ENCODE measurements at regions not wholly inside any gene's neighbourhood (a gene's known extent, or its start where the extent isn't known, plus 50 kb on each side); places are given as distances from the start of the nearest gene placed in this dataset.
A peak's percentile ranks its signal among the peaks of the same experiment; 100 is the strongest.

DNA sequence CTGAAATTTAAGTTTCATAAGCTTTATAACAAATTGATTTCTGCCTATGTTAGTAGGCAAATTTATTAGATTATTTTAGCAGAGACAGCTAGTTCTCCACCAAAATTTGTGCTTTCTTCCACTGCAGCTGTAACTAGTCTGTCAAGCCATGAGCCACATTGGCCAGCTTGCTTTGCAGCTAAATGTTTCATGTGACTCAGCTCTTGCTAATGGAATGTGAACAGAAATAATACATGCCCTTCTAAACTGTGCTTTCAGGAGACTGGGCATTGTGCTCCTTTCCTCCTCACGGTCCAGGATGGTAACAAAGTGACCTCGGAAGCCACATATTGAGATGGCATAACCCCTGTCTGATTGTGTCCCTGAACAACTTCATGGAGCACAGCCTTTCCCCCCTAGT, 51.3 kb upstream of the KPNA4 start:
- Histone ChIP-seq H3K18ac (ENCODE audit: extremely low read depth, low read length) (no peak overlapping the region), H3K23ac (ENCODE audit: insufficient read length) (no peak overlapping the region), H2AK5ac (ENCODE audit: low read depth, low read length) (no peak overlapping the region), H2BK5ac (ENCODE audit: low read depth, low read length) (no peak overlapping the region), H2BK12ac (ENCODE audit: low read depth, low read length) (no peak overlapping the region), H3K27ac (ENCODE audit: low read depth, low read length) (no peak overlapping the region), H3K9me3 (ENCODE audit: insufficient read depth in 2 of 2, low read depth in 1 of 2, low read length in 1 of 2) (no peaks in the 10 kb centered on the region), H3K14ac (ENCODE audit: insufficient read length) (no peak overlapping the region), H3K4me1 (replicated peaks in 1 of 4; ENCODE audit: control insufficient read depth in 3 of 4, insufficient read depth in 4 of 4, low read length in 3 of 4) (no peaks in the 10 kb centered on the region), H2BK120ac (replicated peaks; ENCODE audit: low read depth, low read length) (no peak overlapping the region), H2BK15ac (ENCODE audit: low read length) (no peak overlapping the region), H3K79me1 (ENCODE audit: low read depth, low read length) (no peaks in the 10 kb centered on the region), H3K4me2 (ENCODE audit: insufficient read depth in 1 of 2, low read depth in 2 of 2, low read length in 2 of 2) (no peak overlapping the region), H3K4ac (replicated peaks; ENCODE audit: insufficient read length, low read depth, low read length) (no peak overlapping the region), H4K91ac (replicated peaks; ENCODE audit: insufficient read length, low read length) (no peak overlapping the region), H2BK20ac (ENCODE audit: low read length) (no peak overlapping the region), H3K4me3 (ENCODE audit: extremely low read depth in 1 of 4, insufficient read depth in 2 of 4, low read depth in 3 of 4, low read length in 4 of 4) (no peak overlapping the region), H4K20me1 (replicated peaks in 1 of 2; ENCODE audit: control insufficient read depth in 1 of 2, insufficient read depth in 2 of 2, low read length in 2 of 2) (no peaks in the 10 kb centered on the region), H3K27me3 (replicated peaks in 1 of 4; ENCODE audit: control insufficient read depth in 3 of 4, extremely low read depth in 1 of 4, insufficient read depth in 3 of 4, low read length in 3 of 4) (no peaks in the 10 kb centered on the region), H2AFZ (ENCODE audit: low read length) (0 out of 2 replicates have a peak overlapping the region, but pooled peaks have one; percentile 6), H4K5ac (ENCODE audit: insufficient read length, low read depth, low read length) (no peak overlapping the region), H3K9ac (replicated peaks in 1 of 4; ENCODE audit: extremely low read depth in 1 of 4, low read depth in 3 of 4, low read length in 3 of 4) (no peak overlapping the region), H3K56ac (replicated peaks; ENCODE audit: insufficient read length, low read depth, low read length) (no peak overlapping the region), H3K79me2 (ENCODE audit: control insufficient read depth in 1 of 2, insufficient read depth in 2 of 2, low read length in 2 of 2) (no peaks in the 10 kb centered on the region), H4K8ac (ENCODE audit: extremely low read depth, insufficient read depth, low read length) (no peak overlapping the region), H3K23me2 (ENCODE audit: low read depth, low read length) (no peaks in the 10 kb centered on the region), H3K36me3 (ENCODE audit: control insufficient read depth in 2 of 4, insufficient read depth in 4 of 4, low read length in 3 of 4) (no peaks in the 10 kb centered on the region)
- no peak for DNase-seq (ENCODE audit: low read depth in 1 of 2, low spot score in 2 of 2)
- ChIA-PET CTCF (ENCODE audit: partially characterized antibody) (interaction anchor here (0.9 kb wide), 1 partner anchor 18 kb away, joined by 3 read pairs; no protein-coding TSS in a partner anchor), POLR2A (ENCODE audit: partially characterized antibody) (no interaction called here)
- no peak for FAIRE-seq
- WGBS, 2 experiments (ENCODE audit: extremely low coverage in 1 of 2, insufficient coverage in 1 of 2, insufficient read length in 1 of 2, insufficient replicate concordance in 2 of 2, low coverage in 1 of 2, low lambda C conversion rate in 2 of 2, missing lambda C conversion rate in 1 of 2): 87% methylated on average over 2 of the region's 2 CpGs; no CpG with 5 or more reads in 1 of the 2 experiments
- TF ChIP-seq, protein P1, sequence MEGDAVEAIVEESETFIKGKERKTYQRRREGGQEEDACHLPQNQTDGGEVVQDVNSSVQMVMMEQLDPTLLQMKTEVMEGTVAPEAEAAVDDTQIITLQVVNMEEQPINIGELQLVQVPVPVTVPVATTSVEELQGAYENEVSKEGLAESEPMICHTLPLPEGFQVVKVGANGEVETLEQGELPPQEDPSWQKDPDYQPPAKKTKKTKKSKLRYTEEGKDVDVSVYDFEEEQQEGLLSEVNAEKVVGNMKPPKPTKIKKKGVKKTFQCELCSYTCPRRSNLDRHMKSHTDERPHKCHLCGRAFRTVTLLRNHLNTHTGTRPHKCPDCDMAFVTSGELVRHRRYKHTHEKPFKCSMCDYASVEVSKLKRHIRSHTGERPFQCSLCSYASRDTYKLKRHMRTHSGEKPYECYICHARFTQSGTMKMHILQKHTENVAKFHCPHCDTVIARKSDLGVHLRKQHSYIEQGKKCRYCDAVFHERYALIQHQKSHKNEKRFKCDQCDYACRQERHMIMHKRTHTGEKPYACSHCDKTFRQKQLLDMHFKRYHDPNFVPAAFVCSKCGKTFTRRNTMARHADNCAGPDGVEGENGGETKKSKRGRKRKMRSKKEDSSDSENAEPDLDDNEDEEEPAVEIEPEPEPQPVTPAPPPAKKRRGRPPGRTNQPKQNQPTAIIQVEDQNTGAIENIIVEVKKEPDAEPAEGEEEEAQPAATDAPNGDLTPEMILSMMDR (IDR thresholded peaks at IDR 0.05; ENCODE audit: control extremely low read depth in 1 of 3, insufficient read depth in 1 of 3, low read depth in 1 of 3, low read length in 3 of 3): no peak
- TF ChIP-seq, protein P2, sequence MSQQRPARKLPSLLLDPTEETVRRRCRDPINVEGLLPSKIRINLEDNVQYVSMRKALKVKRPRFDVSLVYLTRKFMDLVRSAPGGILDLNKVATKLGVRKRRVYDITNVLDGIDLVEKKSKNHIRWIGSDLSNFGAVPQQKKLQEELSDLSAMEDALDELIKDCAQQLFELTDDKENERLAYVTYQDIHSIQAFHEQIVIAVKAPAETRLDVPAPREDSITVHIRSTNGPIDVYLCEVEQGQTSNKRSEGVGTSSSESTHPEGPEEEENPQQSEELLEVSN (IDR thresholded peaks at IDR 0.05): no peak
- TF ChIP-seq TCF12 (IDR thresholded peaks at IDR 0.05; ENCODE audit: low read depth, low read length) (no peak), BACH1 (IDR thresholded peaks at IDR 0.05; ENCODE audit: low read length) (no peak), TEAD4 (IDR thresholded peaks at IDR 0.05; ENCODE audit: low read depth, low read length) (no peak), SIX5 (IDR thresholded peaks at IDR 0.05; ENCODE audit: low read depth, low read length) (no peak), EP300 (IDR thresholded peaks at IDR 0.05; ENCODE audit: borderline replicate concordance in 1 of 2, low read depth in 2 of 2, low read length in 2 of 2) (no peak), RFX5 (IDR thresholded peaks at IDR 0.05; ENCODE audit: borderline replicate concordance, low read depth, low read length) (no peak), GTF2F1 (IDR thresholded peaks at IDR 0.05; ENCODE audit: borderline replicate concordance, low read depth, low read length) (no peak), POLR2A (IDR thresholded peaks at IDR 0.05; ENCODE audit: control extremely low read depth in 1 of 2, low read depth in 2 of 2, low read length in 2 of 2) (no peak), CEBPB (IDR thresholded peaks at IDR 0.05; ENCODE audit: low read depth, low read length) (no peak), RAD21 (IDR thresholded peaks at IDR 0.05 in 1 of 2, conservative IDR thresholded peaks at IDR 0.05 in 1 of 2; ENCODE audit: low read depth in 2 of 2, low read length in 2 of 2) (no peak)
